Osteocyte (in vitro differentiated cells): ENCODE measurements at regions not wholly inside any gene's neighbourhood (a gene's known extent, or its start where the extent isn't known, plus 50 kb on each side); places are given as distances from the start of the nearest gene placed in this dataset.
"Not testable (repeated sequence)": the region's sequence is repeated elsewhere in the genome, so short reads cannot be mapped to it uniquely, and the experiment has no call there.

ENCODE experiments used
- DNase-seq: peaks from one replicate; pipeline ENCODE4 v3.0.0; 2021; ENCODE audit warnings: mixed read lengths; ENCODE audit not compliant: unreplicated experiment; ENCODE audit errors: extremely low spot score
- H3K27ac Mint-ChIP-seq: one replicate; pipeline ENCODE4 v1.8.0; 2021; ENCODE audit warnings: mild to moderate bottlenecking, mixed read lengths; ENCODE audit not compliant: unreplicated experiment
- H3K27me3 Mint-ChIP-seq: one replicate; pipeline ENCODE4 v1.8.0; 2021; ENCODE audit warnings: mixed read lengths; ENCODE audit not compliant: unreplicated experiment
- H3K36me3 Mint-ChIP-seq: one replicate; pipeline ENCODE4 v1.8.0; 2021; ENCODE audit warnings: mixed read lengths; ENCODE audit not compliant: unreplicated experiment
- H3K4me1 Mint-ChIP-seq: one replicate; pipeline ENCODE4 v1.8.0; 2021; ENCODE audit warnings: mixed read lengths; ENCODE audit not compliant: unreplicated experiment
- H3K4me3 Mint-ChIP-seq: one replicate; pipeline ENCODE4 v1.8.0; 2021; ENCODE audit warnings: mild to moderate bottlenecking, moderate library complexity, mixed read lengths; ENCODE audit not compliant: unreplicated experiment
- H3K9me3 Mint-ChIP-seq: one replicate; pipeline ENCODE4 v1.8.0; 2021; ENCODE audit warnings: mixed read lengths; ENCODE audit not compliant: unreplicated experiment

DNA sequence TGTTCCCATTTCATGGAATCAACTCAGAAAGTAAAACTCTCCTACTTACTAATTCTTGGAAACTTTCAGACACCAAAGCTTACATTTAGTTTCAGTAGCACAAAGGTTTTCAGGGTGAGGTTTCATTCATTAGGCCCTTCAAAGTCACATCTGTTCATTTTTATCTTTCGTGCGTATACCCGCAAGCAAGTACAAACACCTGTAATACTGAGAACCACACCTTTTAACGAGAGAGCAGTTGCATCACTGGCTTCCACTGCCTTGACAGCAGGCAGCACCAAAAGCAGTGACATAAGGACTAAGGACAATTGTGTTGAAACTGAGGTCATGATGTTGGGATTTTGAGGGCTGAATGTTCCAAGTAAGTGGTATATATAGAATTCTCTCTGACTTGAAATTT, 60.5 kb downstream of the GOLGA6L22 start:
- not testable (repeated sequence) for DNase-seq, H3K27me3 Mint-ChIP-seq, H3K4me1 Mint-ChIP-seq, H3K27ac Mint-ChIP-seq, H3K4me3 Mint-ChIP-seq, H3K9me3 Mint-ChIP-seq, H3K36me3 Mint-ChIP-seq

DNA sequence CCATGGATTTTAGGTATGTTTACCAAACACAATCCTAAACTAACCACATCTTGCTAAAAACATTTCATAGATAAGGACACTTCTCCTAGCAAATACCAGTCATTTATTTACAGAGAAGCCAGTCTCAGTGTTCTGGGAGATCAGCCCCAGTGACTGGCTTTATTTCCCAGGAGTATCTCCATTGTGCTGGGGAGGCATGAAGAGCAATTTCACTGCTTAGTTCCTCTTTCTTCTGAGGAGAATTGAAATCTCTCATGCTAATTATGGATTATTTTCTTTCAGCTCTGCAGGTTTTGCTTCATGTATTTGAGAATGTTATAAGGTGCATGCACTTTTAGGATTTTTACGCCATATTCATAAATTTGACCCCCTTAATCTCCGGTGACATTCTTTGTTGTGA, 67.8 kb downstream of the GOLGA6L22 start:
- not testable (repeated sequence) for H3K9me3 Mint-ChIP-seq, H3K27ac Mint-ChIP-seq, H3K27me3 Mint-ChIP-seq, H3K4me1 Mint-ChIP-seq, H3K36me3 Mint-ChIP-seq, H3K4me3 Mint-ChIP-seq, DNase-seq

DNA sequence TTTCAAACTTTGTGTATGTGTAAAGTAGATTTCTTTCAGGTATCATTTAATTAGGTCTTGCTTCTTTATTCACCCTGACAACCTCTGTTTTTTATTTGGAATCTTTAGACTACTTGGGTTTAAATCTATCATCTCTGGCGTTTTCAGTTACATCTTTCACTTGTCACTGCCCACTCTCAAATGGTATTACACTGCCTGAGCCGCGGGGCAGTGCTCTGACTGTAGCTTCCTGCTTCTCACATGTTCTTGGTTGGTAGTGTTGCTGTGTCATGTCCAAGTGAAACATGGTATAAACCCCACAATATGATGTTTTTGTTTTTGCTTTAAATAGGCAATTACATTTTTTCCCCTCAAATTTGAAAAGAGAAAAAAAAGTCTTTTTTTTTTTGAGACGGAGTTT, 68.3 kb downstream of the GOLGA6L22 start:
- not testable (repeated sequence) for H3K9me3 Mint-ChIP-seq, H3K4me3 Mint-ChIP-seq, DNase-seq, H3K4me1 Mint-ChIP-seq, H3K27me3 Mint-ChIP-seq, H3K36me3 Mint-ChIP-seq, H3K27ac Mint-ChIP-seq

DNA sequence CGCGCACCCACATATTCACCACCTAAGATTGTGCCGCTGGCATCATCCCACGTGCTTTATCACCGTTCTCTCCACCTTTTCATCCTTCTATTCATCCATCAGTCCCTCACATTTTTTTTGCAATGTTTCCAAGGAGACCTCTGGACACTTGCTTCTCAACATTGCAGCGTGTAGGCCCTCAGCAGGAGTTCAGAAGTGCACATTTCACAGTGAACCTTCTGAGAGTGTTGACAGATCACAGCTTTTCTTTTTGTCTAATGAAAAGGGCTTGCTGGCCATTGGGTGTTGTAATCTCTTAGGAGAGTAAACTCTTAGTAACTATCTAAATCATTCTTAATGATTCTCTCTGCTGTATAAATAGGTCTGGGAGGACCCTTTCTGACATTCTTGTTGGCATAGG, 70.5 kb downstream of the GOLGA6L22 start:
- H3K36me3 Mint-ChIP-seq, H3K27ac Mint-ChIP-seq, H3K4me3 Mint-ChIP-seq, H3K4me1 Mint-ChIP-seq, H3K9me3 Mint-ChIP-seq, H3K27me3 Mint-ChIP-seq, DNase-seq: not testable (repeated sequence)

DNA sequence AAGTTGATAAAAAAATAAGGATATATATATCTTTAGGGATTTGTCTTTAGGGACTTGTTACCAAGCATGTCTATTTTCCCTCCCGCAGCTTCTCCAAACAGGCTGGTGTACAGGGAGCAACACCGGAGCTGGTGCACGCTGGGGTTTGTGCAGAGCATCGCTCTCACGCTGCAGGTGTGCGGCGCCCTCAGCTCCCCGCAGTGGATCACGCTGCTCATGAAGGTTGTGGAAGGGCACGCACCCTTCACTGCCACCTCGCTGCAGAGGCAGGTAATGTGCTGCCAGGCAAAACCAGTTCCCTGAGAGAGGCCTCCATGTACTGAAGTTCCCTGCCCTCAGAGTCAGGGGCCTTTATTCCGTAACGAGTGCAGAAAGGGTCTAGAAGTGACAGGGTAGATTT, 101.0 kb downstream of the GOLGA6L22 start:
- not testable (repeated sequence) for H3K9me3 Mint-ChIP-seq, H3K27me3 Mint-ChIP-seq, H3K36me3 Mint-ChIP-seq, H3K27ac Mint-ChIP-seq, H3K4me1 Mint-ChIP-seq, DNase-seq, H3K4me3 Mint-ChIP-seq

DNA sequence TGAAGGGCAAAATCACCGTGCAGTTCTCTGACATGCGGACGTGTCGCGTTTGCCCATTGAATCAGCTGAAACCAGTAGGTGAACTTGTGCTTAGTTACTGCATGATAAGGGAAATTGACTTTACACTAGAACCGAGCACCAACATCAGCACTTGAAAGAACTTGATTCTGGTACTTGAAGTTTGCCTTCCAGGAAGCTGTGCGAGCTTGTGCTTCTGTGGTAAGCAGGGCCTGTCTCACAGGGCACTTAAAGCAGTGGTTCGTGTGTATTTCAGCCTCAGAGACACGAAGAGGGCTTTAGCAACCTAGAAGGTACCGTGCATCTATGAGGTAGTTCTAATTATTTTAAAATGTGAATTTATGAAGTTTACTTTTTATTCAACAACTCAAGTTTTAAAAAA, 103.0 kb downstream of the GOLGA6L22 start:
- H3K27ac Mint-ChIP-seq, H3K9me3 Mint-ChIP-seq, H3K4me3 Mint-ChIP-seq, H3K4me1 Mint-ChIP-seq, DNase-seq, H3K27me3 Mint-ChIP-seq, H3K36me3 Mint-ChIP-seq: not testable (repeated sequence)

DNA sequence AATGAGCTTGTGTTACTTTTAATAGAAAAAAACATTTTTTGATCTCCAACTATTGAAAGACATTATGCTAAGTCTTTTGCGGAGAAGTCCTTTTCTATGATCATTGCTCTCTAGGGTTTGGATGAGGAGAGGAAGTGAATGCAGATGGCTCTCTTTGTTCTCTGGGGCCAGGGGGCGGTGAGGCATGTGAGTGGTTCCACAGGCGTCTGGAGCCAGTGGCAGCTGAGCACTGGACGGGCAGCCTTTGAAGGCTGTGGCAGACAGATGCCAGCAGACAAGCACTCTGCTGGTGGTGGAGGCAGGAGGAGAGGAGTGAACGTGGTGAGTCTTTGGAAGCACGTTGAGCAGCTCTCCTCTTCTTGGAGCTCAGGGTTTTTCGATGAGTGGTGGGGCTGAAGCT, 107.8 kb downstream of the GOLGA6L22 start:
- H3K27me3 Mint-ChIP-seq, H3K4me1 Mint-ChIP-seq: not testable (repeated sequence)

DNA sequence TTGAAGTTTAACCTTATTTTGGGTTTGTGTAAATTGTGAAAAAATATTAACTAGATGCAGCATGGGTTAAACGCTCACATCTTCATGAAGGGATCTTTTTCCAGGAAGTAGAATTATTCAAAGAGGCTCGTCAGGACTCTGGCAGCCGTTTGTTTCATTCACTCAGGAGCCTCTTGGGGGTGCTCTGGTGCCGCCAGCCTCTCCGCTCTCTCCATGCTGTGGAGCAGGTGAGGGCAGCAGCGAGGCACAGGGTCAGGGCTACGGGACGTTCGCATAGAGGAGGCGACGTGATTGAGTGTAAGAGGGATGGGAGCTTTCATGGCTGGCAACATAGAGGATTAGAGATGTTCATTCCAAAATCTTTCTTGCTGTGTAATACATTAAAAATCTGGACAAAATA, 110.8 kb downstream of the GOLGA6L22 start:
- not testable (repeated sequence) for H3K27ac Mint-ChIP-seq, H3K9me3 Mint-ChIP-seq, DNase-seq

More for the DNA sequence above, 107.8 kb downstream of the GOLGA6L22 start:
- H3K4me3 Mint-ChIP-seq, H3K9me3 Mint-ChIP-seq, H3K27ac Mint-ChIP-seq, H3K36me3 Mint-ChIP-seq, DNase-seq: not testable (repeated sequence)

DNA sequence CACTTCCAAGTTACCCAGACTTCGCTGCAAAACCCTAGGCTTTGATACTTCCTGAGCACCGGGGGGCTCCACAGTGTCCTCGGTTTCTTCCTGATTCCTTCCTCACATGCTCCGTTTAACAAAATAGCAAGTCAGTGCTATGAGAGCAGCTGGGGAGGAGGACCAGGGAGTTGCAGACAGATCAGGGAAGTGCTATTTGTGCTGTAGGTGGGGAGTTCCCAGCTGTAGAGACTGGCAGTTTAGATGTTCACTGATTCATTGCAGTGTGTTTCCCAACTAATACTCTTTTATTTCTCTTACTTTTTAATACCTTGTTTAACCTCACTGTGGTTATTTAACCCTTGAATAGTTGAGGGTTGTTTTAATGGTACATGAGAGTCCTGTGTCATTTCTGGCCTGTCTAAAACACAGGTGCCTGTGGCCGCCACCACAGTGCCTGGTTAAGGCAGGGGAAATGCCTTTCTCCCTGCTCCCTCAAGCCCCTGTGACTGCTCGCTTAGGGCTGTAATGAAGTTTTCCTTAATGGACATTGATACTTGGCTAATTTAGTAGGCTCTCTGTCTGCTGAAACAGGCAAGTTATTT, 113.5 kb downstream of the GOLGA6L22 start:
- H3K27me3 Mint-ChIP-seq, H3K36me3 Mint-ChIP-seq, DNase-seq, H3K4me3 Mint-ChIP-seq, H3K27ac Mint-ChIP-seq, H3K9me3 Mint-ChIP-seq, H3K4me1 Mint-ChIP-seq: not testable (repeated sequence)

More for the DNA sequence above, 110.8 kb downstream of the GOLGA6L22 start:
- not testable (repeated sequence) for H3K4me3 Mint-ChIP-seq, H3K36me3 Mint-ChIP-seq, H3K4me1 Mint-ChIP-seq, H3K27me3 Mint-ChIP-seq

DNA sequence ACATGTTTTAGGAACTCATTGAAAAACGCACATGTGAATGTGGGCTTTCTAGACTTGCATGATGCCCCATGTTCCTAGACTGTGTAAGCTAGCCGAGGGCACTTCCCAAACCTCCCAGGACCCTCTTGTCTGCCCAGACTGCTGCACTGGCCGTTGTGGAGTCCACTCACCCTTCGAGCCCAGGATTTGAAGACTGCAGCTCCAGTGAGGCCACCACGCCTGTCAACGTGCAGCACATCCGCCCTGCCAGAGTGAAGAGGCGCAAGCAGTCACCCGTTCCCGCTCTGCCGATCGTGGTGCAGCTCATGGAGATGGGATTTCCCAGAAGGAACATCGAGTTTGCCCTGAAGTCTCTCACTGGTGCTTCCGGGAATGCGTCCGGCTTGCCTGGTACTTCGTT, 114.1 kb downstream of the GOLGA6L22 start:
- H3K27ac Mint-ChIP-seq, DNase-seq, H3K4me1 Mint-ChIP-seq, H3K36me3 Mint-ChIP-seq, H3K4me3 Mint-ChIP-seq, H3K27me3 Mint-ChIP-seq, H3K9me3 Mint-ChIP-seq: not testable (repeated sequence)

DNA sequence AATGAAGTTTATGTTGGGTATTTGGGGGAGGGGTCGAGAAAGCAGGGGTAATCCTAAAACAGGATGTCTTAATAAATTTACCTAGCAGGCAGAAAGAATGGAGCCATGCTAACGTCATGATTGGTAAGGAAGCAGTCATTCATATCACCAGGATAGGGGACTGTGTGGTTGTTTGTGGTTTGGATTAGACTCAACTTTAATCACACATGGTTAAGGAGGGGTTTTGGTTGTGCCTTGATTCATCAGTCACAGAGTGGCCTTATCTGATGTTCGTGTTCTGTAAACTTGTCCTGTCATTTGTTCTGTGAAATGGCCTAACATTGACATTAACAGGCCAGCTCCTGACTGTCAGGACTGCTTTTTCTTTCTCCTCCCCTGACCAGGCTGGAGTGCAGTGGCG, 119.1 kb downstream of the GOLGA6L22 start:
- H3K27me3 Mint-ChIP-seq, DNase-seq, H3K27ac Mint-ChIP-seq, H3K4me3 Mint-ChIP-seq, H3K36me3 Mint-ChIP-seq, H3K9me3 Mint-ChIP-seq, H3K4me1 Mint-ChIP-seq: not testable (repeated sequence)

DNA sequence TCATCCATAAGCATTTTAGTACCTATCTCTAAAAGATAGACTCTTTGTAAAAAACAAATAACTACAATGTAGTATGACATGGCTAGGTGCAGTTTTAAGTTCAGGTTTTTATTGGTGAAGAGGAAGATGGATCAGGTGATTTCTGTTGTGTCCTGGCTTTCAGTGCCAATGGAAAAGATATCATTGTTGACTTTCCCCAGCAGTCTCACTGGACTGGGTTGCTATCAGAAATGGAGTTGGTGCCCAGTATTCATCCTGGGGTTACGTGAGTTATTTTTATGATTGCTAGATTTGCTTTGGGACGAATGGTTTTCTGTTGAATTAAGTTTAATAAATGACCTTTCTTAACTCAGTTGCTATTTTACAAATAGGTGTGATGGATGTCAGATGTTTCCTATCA, 120.5 kb downstream of the GOLGA6L22 start:
- H3K27ac Mint-ChIP-seq, H3K27me3 Mint-ChIP-seq, H3K4me1 Mint-ChIP-seq, H3K9me3 Mint-ChIP-seq, H3K4me3 Mint-ChIP-seq, DNase-seq, H3K36me3 Mint-ChIP-seq: not testable (repeated sequence)

DNA sequence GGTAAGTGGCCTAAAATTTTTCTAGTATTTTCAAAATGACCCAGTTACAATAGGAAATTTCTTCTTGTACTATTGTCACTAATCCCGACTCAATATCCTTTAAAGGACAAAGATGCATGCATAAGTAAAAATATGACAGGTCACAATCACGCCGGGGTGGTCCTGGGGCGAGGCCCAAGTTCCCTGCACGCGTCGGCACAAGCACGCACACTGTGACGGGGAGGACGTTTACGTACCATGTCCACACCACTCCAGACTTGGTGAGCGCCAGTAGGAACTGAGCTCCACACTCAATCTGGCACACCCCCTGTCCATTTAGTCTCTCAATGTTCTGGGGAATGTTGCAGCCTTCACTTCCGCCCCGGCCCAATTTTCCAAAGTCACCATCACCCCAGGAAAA, 128.7 kb downstream of the GOLGA6L22 start:
- DNase-seq, H3K27ac Mint-ChIP-seq, H3K27me3 Mint-ChIP-seq, H3K4me1 Mint-ChIP-seq, H3K9me3 Mint-ChIP-seq, H3K4me3 Mint-ChIP-seq, H3K36me3 Mint-ChIP-seq: not testable (repeated sequence)
